ENCODE measurements at regions not wholly inside any gene's neighbourhood (a gene's known extent, or its start where the extent isn't known, plus 50 kb on each side); places are given as distances from the start of the nearest gene placed in this dataset.
A peak's percentile ranks its signal among the peaks of the same experiment; 100 is the strongest.

GRCh38 chr7:30212701-30213111 is 71.7 kb upstream of the ZNRF2 start:
- no peak for DNase-seq (ENCODE audit: low read depth)
- no peak for TF ChIP-seq CTCF (conservative IDR thresholded peaks at IDR 0.05; ENCODE audit: low read length)
- H3K4me3 ChIP-seq (ENCODE audit: low read length): no peak overlapping the region

- no peak for TF ChIP-seq CTCF (conservative IDR thresholded peaks at IDR 0.05; ENCODE audit: low read length)
- no peak for DNase-seq (ENCODE audit: low read depth)
- H3K4me3 ChIP-seq (ENCODE audit: low read length): no peak overlapping the region
Measured at GRCh38 chr7:30213637-30214036, 70.8 kb upstream of the ZNRF2 start.

DNA sequence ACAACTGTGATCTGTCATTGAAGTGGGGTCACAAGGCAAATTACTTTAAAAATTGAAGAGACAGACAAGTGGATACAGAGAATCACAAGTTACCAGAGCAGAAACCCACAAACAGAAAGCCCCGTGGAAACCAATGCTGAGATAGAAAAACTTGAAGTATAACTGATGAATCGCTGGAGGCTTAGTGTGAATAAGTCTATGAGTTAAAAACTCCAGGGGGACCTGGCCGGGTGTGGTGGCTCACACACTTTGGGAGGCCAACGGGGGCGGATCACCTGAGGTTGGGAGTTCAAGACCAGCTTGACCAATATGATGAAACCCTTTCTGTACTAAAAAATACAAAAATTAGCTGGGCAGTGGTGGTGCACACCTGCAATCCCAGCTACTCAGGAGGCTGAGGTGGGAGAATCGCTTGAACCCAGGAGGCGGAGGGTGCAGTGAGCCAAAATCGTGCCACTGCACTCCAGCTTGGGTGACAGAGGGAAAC is 69.7 kb upstream of the ZNRF2 start:
- H3K4me3 ChIP-seq (ENCODE audit: low read length): no peak overlapping the region
- TF ChIP-seq CTCF (conservative IDR thresholded peaks at IDR 0.05; ENCODE audit: low read length): no peak
- no peak for DNase-seq (ENCODE audit: low read depth)

DNA sequence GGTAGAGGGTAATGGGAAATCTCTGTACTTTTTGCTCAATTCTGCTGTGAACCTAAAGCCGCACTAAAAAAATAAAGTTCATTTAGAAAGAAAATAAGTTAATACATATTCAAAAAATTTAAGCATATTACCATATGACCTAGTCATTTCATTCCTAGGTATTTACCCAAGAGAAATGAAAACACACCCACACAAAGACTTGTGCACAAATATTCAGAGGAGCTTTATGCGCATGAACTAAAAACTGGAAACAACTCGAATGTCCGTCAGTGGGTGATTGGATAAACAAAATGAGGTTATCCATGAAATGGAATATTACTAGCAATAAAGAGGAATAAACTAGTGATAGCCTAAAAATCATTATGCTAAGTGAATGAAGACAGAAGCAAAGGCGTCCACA is 62.6 kb upstream of the ZNRF2 start:
- no peak overlapping the region for H3K4me3 ChIP-seq (ENCODE audit: low read length)
- DNase-seq (ENCODE audit: low read depth): no peak
- no peak for TF ChIP-seq CTCF (conservative IDR thresholded peaks at IDR 0.05; ENCODE audit: low read length)

- DNase-seq (ENCODE audit: low read depth): no peak
Measured at GRCh38 chr7:30222515-30223215, 61.7 kb upstream of the ZNRF2 start.

GRCh38 chr7:30223896-30224295 is 60.5 kb upstream of the ZNRF2 start:
- DNase-seq (ENCODE audit: low read depth): no peak
- TF ChIP-seq CTCF (conservative IDR thresholded peaks at IDR 0.05; ENCODE audit: low read length): no peak
- H3K4me3 ChIP-seq (ENCODE audit: low read length): no peak overlapping the region

More at GRCh38 chr7:30222515-30223215, 61.7 kb upstream of the ZNRF2 start:
- H3K4me3 ChIP-seq (ENCODE audit: low read length): no peak overlapping the region
- TF ChIP-seq CTCF (conservative IDR thresholded peaks at IDR 0.05; ENCODE audit: low read length): no peak

GRCh38 chr7:30224511-30225062 is 59.8 kb upstream of the ZNRF2 start:
- peak; percentile 95 for DNase-seq (ENCODE audit: low read depth)
- no peak for TF ChIP-seq CTCF (conservative IDR thresholded peaks at IDR 0.05; ENCODE audit: low read length)
- H3K4me3 ChIP-seq (ENCODE audit: low read length): no peak overlapping the region

Measured in AG10803 (cell line).